A549 (cell line): ENCODE measurements at regions not wholly inside any gene's neighbourhood (a gene's known extent, or its start where the extent isn't known, plus 50 kb on each side); places are given as distances from the start of the nearest gene placed in this dataset.

Experiments
- MAZ ChIP-seq: fragments of 150-350 bp; IDR thresholded peaks from 2 replicates; pipeline ENCODE4 v1.6.1; 2014; ENCODE audit warnings: antibody characterized with exemption, low read depth, low read length, borderline replicate concordance
- TF ChIP-seq, protein P1 (sequence below): fragments of >200 bp; sonication (Bioruptor Twin); formaldehyde crosslinking; IDR thresholded peaks from 3 replicates; pipeline ENCODE4 v1.5.1; 2016

DNA sequence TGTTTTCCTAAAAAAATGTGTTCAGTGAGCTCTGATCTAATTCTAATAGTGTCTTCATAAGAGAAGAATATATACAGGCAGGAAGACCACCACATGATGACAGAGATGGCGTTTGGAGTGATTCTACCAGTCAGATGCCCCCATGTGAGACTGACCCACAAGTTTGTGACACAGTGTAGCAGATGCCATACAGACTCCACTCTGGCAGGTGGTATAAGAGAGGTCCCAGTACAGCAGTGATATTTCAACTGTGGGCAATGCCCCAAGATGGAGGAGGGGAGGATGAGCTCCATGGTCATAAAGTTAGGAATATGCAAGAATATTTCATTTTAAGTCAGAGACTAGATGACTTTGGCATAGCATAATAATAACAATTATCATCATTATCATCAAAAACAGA, 1022.6 kb downstream of the KCNMA1 start:
- TF ChIP-seq, protein P1, sequence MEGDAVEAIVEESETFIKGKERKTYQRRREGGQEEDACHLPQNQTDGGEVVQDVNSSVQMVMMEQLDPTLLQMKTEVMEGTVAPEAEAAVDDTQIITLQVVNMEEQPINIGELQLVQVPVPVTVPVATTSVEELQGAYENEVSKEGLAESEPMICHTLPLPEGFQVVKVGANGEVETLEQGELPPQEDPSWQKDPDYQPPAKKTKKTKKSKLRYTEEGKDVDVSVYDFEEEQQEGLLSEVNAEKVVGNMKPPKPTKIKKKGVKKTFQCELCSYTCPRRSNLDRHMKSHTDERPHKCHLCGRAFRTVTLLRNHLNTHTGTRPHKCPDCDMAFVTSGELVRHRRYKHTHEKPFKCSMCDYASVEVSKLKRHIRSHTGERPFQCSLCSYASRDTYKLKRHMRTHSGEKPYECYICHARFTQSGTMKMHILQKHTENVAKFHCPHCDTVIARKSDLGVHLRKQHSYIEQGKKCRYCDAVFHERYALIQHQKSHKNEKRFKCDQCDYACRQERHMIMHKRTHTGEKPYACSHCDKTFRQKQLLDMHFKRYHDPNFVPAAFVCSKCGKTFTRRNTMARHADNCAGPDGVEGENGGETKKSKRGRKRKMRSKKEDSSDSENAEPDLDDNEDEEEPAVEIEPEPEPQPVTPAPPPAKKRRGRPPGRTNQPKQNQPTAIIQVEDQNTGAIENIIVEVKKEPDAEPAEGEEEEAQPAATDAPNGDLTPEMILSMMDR, result no peak
- no peak for TF ChIP-seq MAZ
